HL-60/S4 (cell line): ENCODE measurements at regions not wholly inside any gene's neighbourhood (a gene's known extent, or its start where the extent isn't known, plus 50 kb on each side); places are given as distances from the start of the nearest gene placed in this dataset.

Source experiments
- in situ Hi-C: fragments of 300-500 bp; cut with MboI; formaldehyde crosslinking; loops from 2 replicates; pipeline ENCODE4 v1.14.3; 2022; ENCODE audit warnings: low sequenced_read_pairs

DNA sequence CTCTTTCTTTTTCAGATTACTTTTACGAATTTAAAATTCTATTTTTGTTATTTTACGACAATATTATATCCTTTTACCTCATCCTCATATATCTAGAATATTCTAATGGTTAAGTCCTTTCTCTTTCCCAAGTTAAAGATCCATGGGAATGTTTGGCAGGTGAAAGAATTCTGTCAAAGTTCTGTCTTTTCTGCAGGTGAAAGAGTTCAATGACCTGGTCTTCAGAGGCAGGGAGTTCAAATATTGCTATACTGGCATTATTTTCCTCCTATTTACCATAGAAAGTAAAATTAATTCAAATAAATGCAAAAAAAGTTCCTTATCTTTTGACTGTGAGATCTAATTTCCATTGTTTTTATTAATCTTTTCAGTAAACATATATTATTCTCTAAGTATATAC lies 194.3 kb downstream of the ARL4A start:
- in situ Hi-C loops = no loop called here

GRCh38 chr7:12882710-12883109 lies 195.3 kb downstream of the ARL4A start:
- in situ Hi-C loops = no loop called here

- in situ Hi-C loops = no loop called here
These were observed 196.6 kb downstream of the ARL4A start for GRCh38 chr7:12884033-12884432.

DNA sequence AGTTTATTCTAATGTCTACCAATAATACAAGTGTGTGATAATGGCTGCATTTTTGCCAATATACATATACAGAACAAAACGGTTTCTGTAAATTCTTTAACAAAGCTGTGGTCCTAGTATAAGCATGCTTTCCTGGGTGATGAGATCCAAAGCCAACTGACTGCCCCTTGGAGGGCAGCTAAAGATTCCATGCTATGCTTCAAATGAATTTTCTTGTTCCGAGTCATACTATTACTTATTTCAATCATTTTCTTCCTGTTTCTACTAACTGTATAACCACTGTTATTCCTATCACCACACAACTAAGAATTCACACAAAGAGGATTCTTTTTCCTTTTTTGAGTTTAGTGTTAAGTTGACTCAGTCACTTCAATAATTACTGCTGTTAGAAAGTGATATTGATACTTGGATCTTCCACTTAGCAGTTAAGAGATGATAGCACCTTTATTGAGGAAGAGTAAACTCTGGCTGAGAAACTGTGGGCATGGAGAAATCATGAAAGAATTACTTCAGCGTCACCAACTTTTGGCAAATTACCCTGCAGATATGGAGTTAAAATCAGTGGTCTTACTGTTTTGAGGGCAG lies 197.5 kb downstream of the ARL4A start:
- in situ Hi-C loops = no loop called here

DNA sequence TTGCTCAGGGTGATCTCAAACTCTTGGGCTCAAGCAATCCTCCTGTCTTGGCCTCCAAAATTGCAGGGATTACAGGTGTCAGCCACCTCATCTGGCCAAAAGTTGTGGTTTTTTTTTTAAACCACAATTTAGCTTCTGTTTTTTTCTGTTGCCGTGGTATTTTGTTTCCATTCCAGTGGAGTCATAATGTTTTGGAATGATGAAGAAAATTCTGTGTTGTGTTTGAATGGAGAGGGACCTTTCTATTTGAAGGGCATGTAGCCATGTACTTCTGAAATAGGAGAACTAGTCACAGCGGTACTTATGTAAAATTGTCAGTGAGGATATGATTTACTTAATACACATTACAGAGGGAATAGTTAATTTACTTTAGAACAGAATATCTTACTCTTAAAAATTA lies 201.3 kb downstream of the ARL4A start:
- in situ Hi-C loops = no loop called here

DNA sequence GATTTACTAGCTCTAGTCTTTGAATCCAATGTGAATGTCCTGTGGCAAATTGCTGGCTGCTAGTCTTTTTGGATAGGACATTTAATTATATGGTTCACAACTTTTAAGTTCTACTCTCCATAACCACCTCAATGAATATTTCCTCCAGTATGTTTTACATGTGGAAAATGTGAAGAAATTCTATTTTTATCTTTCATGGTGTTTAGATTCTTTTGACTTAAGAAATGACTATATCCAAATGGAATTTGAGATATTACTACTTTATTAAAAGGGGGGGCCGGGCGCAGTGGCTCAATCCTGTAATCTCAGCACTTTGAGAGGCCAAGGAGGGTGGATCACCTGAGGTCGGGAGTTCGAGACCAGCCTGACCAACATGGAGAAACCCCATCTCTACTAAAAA lies 202.0 kb downstream of the ARL4A start:
- in situ Hi-C loops = no loop called here

- in situ Hi-C loops = no loop called here
These were observed 203.2 kb downstream of the ARL4A start for GRCh38 chr7:12890586-12890985.

DNA sequence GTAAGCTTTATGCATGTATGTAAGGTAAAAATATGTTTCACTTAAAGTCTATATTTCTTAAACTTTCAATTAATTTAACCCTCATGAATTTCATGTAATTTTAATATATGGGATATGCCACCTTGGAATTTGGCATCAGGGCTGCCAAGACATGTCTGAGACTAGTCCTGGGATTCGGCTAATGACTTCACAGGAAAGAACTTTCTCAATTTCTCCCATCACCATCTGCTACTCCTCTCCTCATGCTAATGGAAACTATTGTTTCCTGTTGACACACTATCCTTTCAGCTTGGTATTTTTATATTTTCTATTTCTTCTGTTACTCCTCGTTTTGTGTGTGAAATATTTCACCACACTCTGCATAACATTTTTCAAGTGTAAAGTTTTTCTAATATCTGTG lies 205.9 kb downstream of the ARL4A start:
- in situ Hi-C loops = no loop called here

DNA sequence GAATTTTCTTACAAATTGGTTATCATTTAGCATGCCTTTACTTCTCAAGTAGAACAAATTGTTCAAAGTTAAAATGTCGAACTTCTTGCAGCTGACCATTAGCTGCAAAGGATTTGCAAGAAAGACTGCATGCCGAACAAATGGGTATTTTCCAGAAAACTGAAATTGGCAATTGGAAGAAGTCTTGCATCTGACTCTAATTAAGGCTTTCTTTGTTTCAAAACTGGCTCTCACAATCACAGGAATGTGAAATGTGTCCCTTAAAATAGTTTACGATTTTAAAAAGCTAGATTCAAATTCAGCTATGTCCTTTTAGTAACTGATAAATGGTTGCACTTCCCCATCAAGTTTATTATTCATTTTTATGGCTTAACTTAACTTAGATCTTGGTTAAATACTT lies 207.9 kb downstream of the ARL4A start:
- in situ Hi-C loops = no loop called here

GRCh38 chr7:12896316-12896715 lies 208.9 kb downstream of the ARL4A start:
- in situ Hi-C loops = no loop called here

GRCh38 chr7:12898004-12898403 lies 210.6 kb downstream of the ARL4A start:
- in situ Hi-C loops = no loop called here

- in situ Hi-C loops = no loop called here
These were observed 211.2 kb downstream of the ARL4A start for GRCh38 chr7:12898620-12899019.

GRCh38 chr7:12905671-12906070 lies 218.2 kb downstream of the ARL4A start:
- in situ Hi-C loops = no loop called here

GRCh38 chr7:12907774-12908173 lies 220.3 kb downstream of the ARL4A start:
- in situ Hi-C loops = no loop called here

- in situ Hi-C loops = no loop called here
These were observed 222.1 kb downstream of the ARL4A start for GRCh38 chr7:12909483-12909882.

DNA sequence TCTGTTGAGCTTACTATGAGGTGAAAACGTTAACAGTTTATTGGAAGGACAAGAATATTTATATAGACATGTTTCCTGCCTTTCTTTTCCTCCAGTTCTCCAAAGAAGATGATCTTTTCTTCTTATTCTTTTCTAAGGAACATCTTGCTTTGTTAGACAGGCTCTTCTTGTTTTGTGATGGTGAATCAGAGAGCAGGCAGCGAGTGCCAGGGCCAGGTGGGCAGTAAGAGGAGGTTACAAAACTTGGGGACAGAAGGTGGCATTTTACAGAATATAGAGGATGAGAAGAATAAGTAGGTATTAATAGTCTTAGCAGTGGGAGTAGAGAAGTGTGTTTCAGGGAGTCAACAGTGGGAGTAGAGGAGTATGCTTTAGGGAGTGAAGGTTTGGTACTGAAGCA lies 223.6 kb downstream of the ARL4A start:
- in situ Hi-C loops = no loop called here

- in situ Hi-C loops = no loop called here
These were observed 225.6 kb downstream of the ARL4A start for GRCh38 chr7:12913002-12913401.

DNA sequence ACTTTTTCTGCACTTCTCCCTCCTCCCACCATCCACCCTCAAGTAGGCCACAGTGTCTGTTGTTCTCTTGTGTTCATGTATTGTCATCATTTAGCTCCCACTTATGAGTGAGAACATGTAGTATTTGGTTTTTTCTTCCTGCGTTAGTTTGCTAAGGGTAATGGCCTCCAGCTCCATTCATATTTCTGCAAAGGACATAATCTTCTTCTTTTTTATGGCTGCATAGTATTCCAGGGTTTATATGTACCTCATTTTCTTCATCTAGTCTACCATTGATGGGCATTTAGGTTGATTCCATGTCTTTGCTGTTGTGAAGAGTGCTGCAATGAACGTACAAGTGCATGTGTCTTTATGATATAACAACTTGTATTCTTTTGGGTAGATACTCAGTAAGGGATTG lies 230.4 kb downstream of the ARL4A start:
- in situ Hi-C loops = no loop called here

GRCh38 chr7:12921751-12922345 lies 234.4 kb downstream of the ARL4A start:
- in situ Hi-C loops = no loop called here

- in situ Hi-C loops = no loop called here
These were observed 236.5 kb downstream of the ARL4A start for GRCh38 chr7:12923971-12924370.

GRCh38 chr7:12926206-12926605 lies 238.8 kb downstream of the ARL4A start:
- in situ Hi-C loops = no loop called here

GRCh38 chr7:12927635-12928434 lies 240.4 kb downstream of the ARL4A start:
- in situ Hi-C loops = no loop called here
